GM19467 (cell line): ENCODE measurements at regions not wholly inside any gene's neighbourhood (a gene's known extent, or its start where the extent isn't known, plus 50 kb on each side); places are given as distances from the start of the nearest gene placed in this dataset.

ENCODE experiments used
- ATAC-seq: cut with Tn5 transposase; IDR thresholded peaks from one replicate; pipeline ENCODE4 v1.9.1; 2021; ENCODE audit warnings: mild to moderate bottlenecking, moderate library complexity; ENCODE audit not compliant: unreplicated experiment

DNA sequence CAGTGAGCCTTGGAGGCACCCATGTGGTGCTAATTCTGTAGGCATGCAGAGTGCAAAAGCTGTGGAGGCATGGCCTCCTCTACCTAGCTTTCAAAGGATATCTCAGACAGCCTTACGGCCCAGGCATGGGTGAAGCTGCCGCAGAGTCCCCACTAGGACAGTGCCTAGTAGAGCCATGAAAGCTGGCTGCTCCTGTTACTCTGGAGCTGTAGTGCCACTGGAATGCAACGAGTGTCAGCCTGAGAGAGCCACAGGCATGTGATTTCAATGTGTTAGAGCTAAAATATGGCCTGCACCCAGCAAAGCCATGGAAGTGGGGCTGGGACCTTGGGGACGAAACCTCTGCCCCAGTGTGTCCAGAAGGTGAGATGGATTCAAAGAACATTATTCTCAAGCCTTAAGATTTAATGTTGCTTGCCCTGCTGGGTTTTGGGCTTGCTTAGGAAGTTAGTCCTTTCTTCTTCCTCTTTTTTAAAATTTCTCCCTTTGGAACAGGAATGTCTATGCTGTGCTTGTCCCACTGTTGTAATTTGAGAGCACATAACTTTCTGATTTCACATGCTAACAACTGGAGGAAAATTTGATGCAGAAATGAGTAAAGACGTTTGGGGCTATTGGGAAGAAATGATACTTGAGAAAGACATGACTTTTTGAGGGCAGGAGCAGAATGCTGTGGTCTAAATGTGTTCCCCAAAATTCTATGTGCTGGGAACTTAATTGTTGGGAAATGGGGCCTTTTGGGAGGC lies 298.4 kb downstream of the PSAT1 start:
- ATAC-seq, result no peak

DNA sequence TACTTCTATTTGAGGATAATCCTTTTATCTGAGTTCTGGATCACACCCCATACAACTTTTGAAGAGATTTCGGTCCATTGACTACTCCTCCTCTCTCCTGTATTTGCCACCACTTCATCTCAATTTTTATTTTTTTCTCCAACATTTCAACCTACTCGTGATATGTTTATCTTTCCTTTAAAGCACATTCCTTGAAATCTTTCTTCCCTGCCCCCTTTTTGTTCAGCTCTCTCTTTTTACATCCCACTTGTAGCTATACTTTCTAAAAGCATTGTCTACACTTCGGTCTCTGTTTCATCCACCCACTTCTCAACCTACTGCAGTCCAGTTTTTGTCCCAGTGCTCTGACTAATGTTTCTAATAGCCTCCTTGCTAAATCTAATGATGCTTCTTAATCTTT lies 299.4 kb downstream of the PSAT1 start:
- no peak for ATAC-seq

DNA sequence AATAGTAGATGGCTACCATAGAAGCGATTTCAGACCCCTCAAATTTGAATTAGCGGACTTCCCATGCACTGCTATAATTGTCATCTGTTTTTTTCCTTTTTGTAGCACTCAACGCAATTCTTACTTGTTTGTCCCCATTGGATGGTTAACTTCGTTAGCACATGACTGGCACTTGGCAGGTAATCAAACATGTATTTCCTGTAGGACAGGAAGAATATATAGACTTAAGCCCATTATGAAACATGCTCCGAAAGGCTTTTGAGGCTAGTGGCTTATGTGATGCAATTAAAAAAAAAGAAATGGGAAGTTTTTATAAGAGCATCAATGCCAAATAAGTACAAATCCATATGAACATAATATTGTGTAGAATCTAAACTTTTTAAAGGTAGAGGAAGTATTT lies 301.2 kb downstream of the PSAT1 start:
- ATAC-seq, result no peak

- ATAC-seq, result no peak
These were observed 303.0 kb downstream of the PSAT1 start for GRCh38 chr9:78599926-78600325.

DNA sequence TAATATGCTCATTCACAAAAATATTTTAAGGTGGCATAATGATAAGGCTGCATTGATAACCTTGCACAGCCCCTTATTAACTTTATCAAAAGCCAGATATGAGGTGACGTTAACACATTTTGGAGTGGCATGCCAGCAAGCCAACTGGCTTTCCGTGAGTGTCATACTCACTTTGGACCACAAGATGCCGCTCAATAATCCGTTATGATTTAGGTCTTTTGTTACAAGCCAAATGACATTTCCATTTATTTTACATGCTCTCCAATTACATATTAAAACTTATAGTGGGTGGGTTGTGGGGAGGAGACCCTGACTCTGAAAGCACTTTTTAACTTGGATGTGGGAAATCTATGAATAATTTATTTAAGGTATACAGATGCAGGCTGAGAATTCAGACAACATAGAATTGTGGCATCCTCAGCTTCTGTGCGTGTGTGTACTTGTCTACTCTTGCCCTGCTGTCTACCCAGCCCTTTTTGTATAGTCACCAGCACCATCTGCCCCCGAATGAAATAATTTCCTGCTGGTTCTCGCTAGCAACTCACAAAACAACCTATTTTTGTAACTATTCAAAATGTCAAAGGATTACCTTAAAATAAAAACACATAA lies 305.1 kb downstream of the PSAT1 start:
- no peak for ATAC-seq

DNA sequence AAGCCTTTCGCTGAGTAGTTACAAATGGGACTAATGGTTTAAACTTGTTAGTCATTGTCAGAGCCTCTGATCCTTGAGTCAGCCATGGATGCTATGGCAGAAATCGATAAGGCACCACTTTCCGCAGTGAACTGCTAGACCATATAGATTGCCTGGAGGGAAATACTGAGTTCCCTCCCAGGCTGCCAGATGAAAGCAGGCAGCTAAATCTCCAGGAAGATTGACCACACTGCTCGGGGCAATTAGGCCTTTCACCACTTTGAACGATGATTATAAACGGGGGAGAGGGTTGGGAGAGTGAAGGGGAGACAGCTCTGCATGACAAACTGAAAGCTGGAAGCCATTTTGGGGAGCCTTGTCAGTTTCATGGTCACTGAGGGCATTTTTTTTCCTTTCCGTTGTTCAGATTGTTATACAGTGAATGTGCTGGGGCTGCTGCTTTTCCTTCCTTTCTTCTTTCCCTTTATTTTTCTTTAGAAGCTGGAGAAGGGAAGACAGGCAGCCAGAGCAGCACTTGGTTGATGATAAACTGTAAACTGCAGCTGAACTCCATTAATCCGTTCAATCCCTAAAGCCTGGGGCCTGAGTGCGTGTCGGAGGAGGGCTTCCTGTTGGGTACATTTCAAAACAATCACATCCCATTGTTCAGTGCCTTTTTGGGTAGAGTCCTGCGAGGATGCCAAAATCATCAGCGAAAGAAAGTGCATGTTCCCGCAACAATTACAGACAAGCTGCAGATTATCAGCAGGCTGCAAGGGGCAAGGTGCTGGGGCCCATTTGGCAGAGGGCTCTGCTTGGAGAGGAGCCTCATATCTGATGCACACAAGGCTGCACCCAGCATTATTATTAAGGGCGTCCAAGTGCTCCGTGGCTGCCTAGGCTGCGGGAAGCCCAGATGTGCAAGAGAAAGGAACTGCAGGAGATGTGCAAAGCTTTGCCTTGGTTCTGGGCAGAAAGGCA lies 308.4 kb downstream of the PSAT1 start:
- ATAC-seq, result no peak

DNA sequence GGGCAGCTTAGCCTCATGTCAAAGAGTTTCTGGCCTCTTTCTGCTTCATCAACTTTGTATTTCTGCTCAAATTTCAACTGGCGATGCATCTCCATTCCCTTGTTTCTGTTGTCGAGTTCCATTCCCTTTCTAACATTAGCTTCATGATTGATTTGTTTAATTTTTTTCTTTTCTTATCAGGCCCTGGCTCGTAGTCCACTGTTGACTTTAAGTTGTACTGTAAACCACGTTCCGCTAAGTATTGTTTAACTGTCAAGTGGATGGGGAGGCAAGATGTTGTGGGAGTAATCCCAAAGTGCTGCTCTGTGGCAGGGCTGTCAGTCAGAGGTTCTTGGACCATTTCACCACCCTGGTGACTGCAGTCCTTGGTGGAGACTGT lies 309.1 kb downstream of the PSAT1 start:
- ATAC-seq, result no peak

- no peak for ATAC-seq
These were observed 310.9 kb downstream of the PSAT1 start for GRCh38 chr9:78607853-78608252.

- no peak for ATAC-seq
These were observed 312.5 kb downstream of the PSAT1 start for GRCh38 chr9:78609450-78609849.

- ATAC-seq, result no peak
These were observed 315.2 kb downstream of the PSAT1 start for GRCh38 chr9:78612091-78612490.

- ATAC-seq, result no peak
These were observed 316.1 kb downstream of the PSAT1 start for GRCh38 chr9:78613006-78613405.

DNA sequence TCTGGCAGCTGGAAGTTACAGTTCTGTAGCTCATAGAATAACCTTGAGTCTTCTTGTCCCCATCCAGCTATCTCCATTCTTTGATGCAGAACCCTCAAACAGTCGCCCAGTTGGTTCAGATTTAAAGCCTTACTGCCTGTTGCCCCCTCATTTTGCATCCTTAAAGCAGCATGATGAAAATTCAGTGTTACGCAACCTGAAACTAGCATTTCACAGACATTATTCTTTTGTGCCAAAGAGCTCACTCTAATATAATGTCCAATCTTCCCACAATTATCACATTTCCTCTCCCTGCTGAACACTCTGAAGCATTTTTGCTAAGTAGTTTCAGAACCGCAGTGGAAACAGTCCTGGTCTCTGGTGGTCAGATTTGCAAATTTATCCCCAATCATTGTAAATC lies 318.0 kb downstream of the PSAT1 start:
- ATAC-seq, result no peak

GRCh38 chr9:78615372-78615771 lies 318.4 kb downstream of the PSAT1 start:
- no peak for ATAC-seq

GRCh38 chr9:78618735-78619134 lies 321.8 kb downstream of the PSAT1 start:
- ATAC-seq, result no peak

DNA sequence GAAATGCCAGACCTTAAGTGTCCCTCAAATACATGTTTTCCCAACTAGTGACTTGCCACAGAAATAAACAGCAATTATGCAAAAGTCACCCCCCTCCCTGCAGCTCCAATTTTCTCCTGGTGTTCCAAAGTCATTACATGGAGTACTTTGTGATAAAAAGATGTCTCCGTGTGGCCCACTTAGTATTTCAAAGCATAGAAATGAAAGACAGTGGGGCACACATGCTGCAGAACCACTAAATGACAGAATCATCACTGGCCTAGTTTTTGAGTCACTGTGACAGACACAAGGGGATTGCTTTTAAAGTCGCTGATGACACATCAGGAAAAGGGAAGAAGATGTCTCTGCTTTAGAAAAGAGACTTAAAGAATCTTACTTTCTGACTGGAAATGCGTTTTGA lies 323.4 kb downstream of the PSAT1 start:
- ATAC-seq, result no peak

DNA sequence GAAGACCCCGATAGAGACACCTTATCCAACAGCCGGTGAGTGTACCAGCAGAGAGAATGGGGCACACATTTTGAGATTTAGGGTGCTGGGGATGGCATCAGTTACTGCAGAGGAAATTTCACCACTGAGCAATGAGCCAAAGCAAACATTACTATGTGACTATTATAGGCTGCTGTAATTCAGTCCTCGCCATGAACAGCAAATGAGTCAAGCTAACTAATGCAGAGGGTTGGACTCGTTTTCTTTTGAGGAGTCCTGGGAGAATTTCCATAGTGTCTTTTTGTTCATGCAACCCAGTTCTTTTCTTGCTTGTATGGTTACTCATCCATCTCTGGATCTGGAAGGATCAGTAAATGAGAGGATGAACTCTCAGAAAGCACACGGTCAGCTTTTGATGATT lies 323.8 kb downstream of the PSAT1 start:
- ATAC-seq, result no peak

DNA sequence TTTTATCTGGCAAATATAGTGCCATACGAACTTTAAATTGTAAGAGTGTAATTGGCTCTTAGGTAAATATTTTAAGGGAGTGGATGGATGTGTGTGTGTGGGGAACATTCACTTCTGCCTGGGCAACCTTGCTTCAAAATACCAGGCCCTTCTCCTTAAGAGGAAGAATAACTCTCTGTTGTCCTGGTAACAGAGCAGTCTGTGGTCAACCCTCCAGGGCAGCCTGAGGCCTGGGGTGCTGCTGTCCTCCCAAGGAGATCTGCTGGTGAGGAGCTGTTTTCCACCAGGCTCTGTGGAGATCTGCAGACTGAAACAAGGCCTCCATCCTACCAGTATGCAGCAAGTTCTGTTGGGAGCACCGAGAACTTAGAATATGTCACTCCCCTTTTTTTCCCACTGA lies 325.2 kb downstream of the PSAT1 start:
- ATAC-seq, result no peak

- ATAC-seq, result no peak
These were observed 330.0 kb downstream of the PSAT1 start for GRCh38 chr9:78626971-78627370.

GRCh38 chr9:78630966-78631365 lies 334.0 kb downstream of the PSAT1 start:
- ATAC-seq, result no peak

- ATAC-seq, result no peak
These were observed 343.8 kb downstream of the PSAT1 start for GRCh38 chr9:78640728-78641127.

DNA sequence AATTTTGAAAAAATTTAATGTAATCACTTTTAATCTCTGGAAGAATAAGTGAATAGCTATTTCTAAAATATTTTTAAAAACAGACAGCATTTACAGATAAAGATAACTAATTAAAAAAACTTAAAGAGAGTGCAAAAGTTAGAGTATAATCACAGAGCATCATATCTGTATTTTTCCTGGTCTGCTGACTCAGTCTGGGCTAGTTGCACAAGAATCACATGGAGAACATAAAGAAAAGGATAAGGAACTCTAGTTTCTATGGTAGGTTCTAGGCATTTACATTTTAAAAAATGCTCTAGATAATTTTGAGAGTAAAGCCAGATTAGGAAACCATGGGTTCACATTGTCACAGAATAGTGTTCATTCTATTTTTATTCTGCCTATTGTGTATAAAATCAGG lies 347.4 kb downstream of the PSAT1 start:
- ATAC-seq, result no peak

GRCh38 chr9:78654324-78654723 lies 357.4 kb downstream of the PSAT1 start:
- no peak for ATAC-seq
